HL-60/S4 (cell line): ENCODE measurements at regions not wholly inside any gene's neighbourhood (a gene's known extent, or its start where the extent isn't known, plus 50 kb on each side); places are given as distances from the start of the nearest gene placed in this dataset.
"Not testable (repeated sequence)": the region's sequence is repeated elsewhere in the genome, so short reads cannot be mapped to it uniquely, and the experiment has no call there.

Experiments used
- in situ Hi-C: fragments of 300-500 bp; cut with MboI; formaldehyde crosslinking; loops from 2 replicates; pipeline ENCODE4 v1.14.3; 2022; ENCODE audit warnings: low sequenced_read_pairs

DNA sequence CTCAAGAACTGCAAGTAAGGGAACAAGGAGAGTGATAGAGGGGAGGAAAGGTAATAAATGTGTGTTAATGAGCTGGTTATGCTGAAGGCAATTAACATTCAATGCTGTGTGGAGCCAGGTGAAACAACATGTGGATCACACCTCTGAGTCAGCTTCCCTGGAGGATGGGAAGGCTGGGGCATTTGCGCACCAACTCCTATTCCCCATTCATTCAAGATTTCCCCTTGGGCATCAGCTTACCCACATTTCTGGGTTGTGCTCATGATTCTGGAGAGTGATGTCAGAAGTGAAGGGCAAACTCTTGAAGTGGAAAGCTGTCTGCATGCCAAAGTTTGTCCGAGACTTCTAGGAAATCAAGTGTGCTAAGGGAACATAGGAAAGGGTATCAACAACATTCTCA is 461.4 kb downstream of the MID1IP1 start:
- in situ Hi-C loops = loop anchor here (25.0 kb wide), 1 partner anchor 175 kb away; no protein-coding TSS in a partner anchor

DNA sequence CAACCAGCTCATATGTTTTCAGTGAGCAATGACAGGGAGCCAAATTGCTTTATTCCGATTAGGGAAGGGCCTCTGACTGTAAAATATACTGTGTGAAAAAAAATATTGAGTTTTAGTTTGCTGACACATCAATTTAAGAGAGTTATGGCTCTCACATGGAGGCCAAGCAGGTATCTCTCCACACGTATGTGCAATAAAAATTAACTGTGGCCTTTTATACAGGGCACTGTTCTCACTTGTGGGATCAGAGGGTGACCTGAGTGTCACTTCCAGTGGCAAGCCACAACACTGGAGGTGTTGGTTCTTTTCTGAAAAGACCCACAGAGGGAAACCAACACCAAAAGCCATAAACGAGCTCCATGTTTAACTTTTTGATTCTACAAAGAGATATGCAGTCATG is 462.8 kb downstream of the MID1IP1 start:
- in situ Hi-C loops = loop anchor here (25.0 kb wide), 1 partner anchor 173 kb away; no protein-coding TSS in a partner anchor

DNA sequence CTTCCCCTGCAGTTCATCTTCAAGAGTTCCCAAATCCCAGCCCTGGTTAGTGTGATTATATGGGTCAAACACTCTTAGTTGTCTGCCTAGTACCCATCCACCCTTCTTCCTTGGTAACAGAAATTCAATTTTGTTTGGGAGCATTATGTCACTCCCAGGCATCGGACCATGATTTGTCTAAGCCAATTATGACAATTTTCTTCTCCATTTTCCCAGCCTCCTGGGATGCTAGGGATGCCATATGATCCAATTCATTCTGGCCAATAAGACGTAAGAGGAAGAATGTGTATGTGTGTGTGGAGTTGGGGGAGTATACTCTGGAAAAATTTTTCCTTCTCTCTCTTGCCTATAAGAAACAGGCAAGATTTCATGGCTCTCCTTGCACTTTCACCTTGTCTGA is 465.9 kb downstream of the MID1IP1 start:
- in situ Hi-C loops = loop anchor here (25.0 kb wide), 1 partner anchor 170 kb away; no protein-coding TSS in a partner anchor

DNA sequence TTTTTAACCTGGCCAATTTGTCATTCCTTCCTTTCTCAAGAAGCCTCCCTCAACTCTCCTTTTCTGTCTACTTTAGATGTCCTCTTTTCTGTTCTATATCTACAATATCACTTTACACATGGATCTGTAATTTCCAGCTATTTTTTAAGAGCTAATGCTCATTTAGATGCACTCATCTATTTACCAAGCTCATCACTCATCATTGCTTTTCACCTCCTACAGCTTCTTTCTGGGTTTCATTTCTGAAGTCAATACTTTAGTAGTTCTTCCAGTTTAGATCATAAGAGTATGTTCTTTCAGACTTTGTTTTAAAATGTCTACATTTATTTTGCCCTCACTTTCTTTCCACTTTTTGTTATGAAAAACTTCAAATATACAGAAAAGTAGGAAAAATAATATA is 466.9 kb downstream of the MID1IP1 start:
- in situ Hi-C loops = loop anchor here (25.0 kb wide), 1 partner anchor 169 kb away; no protein-coding TSS in a partner anchor

DNA sequence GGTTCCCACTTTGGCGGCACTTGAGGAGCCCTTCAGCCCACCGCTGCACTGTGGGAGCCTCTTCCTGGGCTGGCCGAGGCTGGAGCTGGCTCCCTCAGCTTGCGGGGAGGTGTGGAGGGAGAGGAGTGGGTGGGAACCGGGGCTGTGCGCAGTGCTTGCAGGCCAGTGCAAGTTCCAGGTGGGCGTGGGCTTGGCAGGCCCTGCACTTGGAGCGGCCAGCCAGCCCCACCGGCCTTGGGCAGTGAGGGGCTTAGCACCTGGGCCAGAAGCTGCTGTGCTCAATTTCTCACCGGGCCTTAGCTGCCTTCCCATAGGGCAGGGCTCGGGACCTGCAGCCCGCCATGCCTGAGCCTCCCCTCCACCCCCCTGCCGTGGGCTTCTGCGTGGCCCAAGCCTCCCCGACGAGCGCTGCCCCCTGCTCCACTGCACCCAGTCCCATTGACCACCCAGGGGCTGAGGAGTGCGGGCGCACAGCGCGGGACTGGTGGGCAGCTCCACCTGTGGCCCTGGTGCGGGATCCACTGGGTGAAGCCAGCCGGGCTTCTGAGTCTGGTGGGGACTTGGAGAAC is 474.3 kb downstream of the MID1IP1 start:
- in situ Hi-C loops = no loop called here

DNA sequence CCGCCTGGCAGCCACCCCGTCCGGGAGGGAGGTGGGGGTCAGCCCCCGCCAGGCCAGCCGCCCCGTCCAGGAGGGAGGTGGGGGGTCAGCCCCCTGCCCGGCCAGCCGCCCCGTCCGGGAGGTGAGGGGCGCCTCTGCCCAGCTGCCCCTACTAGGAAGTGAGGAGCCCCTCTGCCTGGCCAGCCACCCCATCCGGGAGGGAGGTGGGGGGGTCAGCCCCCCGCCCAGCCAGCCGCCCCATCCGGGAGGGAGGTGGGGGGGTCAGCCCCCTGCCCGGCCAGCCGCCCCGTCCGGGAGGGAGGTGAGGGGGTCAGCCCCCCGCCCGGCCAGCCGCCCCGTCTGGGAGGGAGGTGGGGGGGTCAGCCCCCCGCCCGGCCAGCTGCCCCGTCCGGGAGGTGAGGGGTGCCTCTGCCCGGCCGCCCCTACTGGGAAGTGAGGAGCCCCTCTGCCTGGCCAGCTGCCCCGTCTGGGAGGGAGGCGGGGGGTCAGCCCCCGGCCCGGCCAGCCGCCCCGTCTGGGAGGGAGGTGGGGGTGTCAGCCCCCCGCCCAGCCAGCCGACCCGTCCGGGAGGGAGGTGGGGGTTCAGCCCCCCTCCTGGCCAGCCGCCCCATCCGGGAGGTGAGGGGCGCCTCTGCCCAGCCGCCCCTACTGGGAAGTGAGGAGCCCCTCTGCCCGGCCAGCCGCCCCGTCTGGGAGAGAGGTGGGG is 476.6 kb downstream of the MID1IP1 start:
- in situ Hi-C loops = not testable (repeated sequence)

DNA sequence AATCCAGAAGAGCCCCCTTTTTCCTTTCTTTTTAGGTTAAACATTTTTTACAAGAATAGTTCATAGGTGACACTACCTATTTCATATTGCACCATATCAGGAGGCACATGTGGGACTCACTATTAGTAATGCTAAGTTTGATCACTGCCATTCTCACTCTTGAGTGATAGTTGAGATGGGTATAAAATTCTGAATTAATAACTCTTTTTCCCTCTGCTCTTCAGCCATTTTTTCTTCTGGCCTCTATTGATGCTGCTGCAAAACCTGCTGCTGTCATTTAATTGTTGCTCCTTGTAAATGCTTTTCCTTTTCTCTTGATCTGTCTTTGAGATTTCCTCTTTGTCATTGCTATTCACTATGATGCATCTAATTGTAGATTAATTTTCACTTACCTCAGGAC is 482.0 kb downstream of the MID1IP1 start:
- in situ Hi-C loops = no loop called here

DNA sequence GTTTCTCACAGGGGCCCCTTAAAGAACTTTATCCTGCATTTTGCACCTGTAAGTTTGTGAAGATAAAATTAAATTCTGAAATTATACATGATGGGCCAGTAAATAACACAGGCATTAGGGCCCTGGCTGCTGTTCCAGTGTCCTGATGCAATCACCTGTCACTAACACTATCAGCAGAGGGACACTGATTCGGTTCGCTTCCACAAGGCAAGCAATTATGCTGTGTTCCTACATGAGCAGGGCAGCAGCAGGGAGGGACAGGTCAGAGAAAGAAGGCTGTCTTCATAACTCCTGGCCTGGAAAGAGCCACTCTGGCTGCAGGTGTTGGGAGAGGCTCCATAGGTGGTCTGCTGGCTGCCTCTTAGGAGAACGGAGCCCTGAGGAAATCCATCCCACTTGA is 487.3 kb downstream of the MID1IP1 start:
- in situ Hi-C loops = no loop called here

DNA sequence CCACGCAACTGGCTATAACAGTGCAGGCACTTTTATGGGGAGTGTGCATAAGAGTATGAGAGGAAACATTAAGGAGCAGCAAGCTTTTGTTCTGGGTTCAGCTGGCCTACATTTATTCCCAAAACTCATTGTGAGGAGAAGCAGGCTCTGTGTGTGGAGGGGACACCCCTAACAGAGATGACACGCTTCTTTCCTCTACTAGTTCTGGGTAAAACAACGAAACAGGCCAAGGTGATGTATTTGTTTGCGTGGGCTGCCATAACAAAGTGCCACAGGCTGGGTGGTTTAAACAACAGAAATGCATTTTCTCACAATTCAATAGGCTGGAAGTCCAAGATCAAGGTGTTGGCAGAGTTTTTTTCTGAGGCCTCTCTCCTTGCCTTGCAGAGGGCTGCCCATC is 488.6 kb downstream of the MID1IP1 start:
- in situ Hi-C loops = no loop called here

DNA sequence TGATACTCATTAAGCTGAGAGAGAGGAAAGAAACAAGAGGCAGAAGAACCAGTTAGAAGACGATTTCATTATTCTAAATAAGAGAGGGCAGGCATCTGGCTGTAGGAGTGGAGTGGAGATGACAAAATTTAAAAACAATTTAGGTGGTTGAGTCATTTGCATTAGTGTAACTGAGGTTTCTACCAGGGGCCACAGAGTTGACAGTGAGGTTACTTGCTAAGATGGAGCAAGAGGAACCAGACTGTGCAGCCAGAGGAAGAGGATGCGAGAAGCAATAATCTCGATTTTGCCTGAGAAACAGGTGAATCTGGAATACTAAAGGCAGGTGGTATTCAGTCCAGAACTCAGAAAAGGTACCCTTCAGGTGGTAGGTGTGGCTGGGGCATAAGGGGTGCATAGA is 491.9 kb downstream of the MID1IP1 start:
- in situ Hi-C loops = no loop called here

DNA sequence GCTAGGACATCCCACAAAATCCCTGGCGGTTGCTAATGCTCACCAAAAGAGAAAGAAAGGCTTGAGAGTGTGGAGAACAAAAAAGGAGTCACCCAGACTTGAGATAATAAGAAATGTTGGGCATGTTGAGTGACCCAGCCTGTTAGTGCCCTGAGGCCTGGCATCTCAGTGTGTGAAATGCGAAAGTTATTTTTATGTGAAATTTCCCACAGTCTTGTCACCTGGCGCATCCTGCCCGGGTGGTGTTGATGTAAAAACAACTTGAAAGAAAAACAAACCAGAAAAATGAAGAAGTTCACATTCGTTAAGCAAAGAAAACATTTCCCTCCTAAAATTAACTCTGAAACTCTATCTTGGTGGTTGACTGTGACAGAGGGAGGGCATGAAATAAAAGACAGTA is 495.2 kb downstream of the MID1IP1 start:
- in situ Hi-C loops = no loop called here

DNA sequence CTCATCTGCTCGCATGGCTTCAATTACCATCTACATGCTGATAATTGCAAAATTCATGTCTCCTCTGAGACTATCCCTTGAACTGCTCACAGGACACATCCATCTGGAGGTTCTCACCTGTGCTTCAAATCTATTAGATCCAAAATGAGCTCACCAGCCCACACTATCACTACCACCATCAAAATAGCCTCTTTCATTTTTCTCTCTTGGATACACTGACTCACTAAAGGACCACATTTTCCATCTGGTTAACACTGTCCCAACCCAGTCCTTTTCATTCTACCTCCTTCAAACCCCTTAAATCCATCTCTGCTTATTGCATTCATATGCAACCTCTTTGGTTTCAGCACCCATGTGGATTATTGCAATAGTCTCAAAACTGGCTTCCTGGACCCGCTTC is 497.6 kb downstream of the MID1IP1 start:
- in situ Hi-C loops = no loop called here

DNA sequence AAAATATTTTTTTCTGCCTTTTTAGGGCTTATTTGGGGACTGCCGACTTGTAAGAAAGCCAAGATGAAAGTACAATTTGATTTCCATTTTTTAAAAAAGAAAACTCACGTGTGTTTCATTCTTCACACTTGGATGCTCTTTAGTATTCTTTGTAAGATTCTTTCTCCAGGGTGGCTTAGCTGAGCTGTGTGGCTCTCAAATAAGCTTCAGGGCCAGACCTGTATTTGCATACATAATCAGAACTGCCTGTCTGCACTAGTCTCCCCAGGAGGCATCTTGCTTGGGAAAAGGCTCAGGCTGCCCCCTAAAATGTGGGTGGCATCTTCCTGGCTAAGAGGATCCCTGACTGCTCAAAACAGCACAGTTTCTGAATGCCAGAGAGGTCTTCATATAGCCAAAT is 498.4 kb downstream of the MID1IP1 start:
- in situ Hi-C loops = no loop called here

DNA sequence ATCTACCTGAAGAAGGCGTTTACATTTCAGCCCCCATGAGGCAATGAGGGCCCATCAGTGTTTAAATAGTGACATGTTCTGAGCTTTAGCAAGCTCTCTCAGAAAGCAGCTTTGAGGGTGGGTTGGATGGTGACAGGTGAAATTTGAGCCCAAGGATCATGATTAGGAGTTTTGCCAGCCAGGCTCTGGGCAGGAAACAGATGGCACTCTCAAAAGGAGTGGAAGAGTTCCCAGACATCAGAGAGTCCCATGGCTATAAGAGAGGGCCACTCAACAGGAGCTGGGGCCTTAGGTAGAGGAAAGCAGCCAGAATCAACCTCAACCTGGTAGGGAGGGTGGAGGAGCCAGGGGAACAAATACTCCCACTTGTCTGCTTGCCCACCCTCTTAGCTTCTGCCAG is 499.8 kb downstream of the MID1IP1 start:
- in situ Hi-C loops = no loop called here

DNA sequence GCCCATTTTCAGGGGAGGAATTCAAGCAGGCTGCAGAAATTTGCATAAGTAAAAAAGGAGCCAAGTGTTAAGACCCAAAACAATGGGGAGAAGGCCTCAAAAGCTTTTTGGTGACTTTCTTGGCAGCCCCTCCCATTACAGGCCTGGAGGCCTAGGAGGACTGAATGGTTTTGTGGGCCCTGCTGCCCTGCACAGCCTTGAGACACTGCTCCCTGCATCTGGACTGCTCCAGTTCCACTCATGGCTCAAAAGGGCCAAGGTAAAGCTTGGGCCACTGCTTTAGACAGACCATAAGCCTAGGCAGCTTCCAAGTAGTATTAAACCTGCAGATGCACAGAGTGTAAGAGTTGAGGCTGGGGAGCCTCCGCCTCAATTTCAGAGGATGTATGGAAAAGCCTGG is 501.6 kb downstream of the MID1IP1 start:
- in situ Hi-C loops = no loop called here

DNA sequence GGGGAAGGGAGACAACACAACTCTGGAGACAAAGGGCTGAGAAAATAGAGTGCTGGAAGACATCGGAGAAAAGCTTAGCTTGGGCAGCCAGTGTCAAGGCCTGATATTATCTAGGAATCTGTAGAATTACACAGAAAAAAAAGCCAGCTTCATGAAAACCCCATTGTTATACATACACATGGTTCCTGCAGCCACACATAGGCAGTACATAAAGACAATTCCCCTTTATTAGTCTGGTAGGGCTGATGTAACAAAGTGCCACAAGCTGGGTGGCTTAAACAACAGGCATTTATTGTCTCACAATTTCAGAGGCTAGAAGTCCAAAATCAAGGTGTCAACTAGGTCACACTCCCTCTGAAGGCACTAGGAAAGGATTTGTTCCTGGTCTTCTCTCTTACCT is 503.5 kb downstream of the MID1IP1 start:
- in situ Hi-C loops = no loop called here

DNA sequence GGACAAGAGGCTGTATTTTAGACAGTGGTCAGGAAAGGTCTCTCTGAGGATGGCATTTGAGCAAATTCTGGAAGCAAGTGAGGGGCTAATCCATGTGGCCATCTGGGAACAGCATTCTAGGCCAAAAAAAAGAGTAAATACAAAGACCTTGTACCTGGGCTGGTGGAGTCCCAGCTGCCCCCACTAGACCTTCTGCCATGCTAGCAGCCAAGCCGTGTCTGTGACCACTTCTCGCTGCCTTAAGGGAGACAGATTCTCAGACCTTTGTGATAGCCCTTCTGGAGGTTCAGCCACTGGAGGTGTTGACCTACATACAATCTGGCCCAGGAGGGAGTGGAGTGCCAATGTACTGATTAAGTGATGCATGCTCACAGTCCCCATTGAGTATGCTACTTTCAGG is 506.2 kb downstream of the MID1IP1 start:
- in situ Hi-C loops = no loop called here

DNA sequence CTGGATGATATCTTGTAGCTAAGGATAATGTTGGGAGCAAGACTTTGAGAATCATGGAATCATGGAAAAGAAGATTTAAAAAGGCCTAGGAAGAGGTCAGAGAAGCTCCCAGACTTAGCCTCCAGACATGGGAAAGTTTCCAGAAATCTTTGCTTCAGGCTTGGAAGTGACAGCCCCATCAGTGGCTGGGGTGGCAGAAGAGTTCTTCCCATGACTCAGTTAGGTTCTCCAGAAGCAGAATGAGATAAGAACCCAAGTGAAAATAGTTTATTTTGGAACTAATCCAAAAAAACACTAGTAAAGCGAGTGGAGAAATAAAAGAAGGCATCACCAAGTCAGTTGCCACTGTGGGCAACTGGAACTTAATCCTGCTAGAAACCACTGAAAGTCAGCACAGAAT is 506.9 kb downstream of the MID1IP1 start:
- in situ Hi-C loops = no loop called here

DNA sequence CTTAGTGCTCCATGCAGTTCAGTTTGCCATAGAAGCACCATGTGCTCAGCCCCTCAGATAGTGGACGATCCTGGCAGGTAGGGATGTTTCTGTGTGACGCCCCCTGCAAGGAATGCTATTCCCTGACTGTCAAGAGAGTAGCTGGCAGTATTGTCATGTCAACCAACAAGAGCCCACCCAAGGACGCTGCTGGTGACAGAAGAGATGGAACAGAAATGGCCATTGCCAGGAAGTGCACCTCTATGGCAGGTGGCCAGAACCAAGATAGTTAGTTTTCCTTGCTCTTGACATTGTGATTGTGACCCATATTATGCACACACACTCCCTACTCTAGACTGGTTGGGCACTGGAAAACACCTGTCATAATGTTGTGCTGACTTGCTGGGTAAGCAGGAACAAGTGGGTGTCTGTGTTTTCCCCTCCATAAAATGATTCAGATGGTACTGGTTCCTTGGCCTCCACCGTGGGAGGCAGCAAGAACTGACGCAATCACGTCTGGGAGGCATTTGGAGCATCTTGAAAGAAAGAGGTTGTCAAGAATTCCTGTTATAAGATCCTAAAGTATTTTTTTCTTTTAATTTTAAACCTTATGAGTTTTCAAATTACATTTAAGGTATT is 507.9 kb downstream of the MID1IP1 start:
- in situ Hi-C loops = no loop called here

DNA sequence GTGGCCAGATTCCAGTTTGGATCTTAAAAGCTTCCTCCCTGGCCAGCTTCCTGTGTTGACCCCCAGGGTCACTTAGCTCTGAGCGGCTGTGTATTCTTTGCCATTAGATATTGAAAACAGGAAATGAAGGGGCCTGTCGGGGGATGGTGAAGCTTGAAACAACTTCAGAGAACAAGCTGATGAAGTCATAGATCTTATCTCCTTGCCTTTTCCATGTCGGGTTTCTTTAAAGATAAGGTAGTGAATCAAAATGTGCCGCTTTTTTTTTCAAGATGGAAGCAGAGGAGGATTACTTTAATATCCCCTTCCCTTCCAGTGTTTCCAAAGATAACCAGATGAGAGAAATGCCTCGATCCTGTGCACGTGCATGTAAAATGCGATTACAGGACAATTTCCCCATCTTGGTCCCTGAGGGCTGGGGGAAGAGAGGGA is 508.5 kb downstream of the MID1IP1 start:
- in situ Hi-C loops = no loop called here

DNA sequence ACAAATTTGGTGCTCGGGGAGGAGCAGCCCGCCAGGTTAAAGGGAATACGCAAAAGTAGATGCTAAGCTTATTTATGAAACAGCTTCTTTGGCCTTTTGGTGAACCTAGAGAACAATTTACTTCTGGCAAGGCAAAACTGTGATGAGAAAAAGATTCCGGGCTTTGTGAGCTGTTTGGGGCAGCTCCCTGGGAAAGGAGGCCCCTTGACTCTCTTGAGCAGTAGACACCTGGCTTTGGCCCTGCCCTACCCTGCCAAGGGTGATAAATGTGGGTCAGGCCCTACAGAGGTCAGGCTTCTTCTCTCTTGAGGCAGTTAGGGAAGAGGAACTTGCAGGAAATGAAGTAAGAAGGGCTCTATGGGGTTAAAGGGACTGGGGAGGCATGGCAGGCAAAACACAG is 509.6 kb downstream of the MID1IP1 start:
- in situ Hi-C loops = no loop called here

DNA sequence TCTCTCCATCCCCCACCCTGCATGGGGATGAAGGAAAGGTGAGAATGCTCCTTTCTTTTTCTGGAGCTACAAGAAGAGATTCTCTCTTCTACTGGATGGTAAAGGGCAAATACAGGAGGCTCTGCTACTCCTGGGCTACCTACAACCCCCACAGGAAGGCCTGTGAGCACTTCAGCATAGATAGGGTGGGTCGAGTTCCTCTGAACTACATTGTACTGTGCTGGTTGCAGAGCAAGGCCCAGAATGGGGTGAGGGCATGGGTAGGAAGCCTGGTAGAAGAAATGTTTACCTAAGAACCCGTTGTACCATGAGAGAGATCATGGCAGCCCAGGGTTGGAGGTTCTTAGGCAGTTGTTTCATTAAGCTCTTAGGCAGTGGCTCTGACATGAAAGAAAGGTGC is 510.4 kb downstream of the MID1IP1 start:
- in situ Hi-C loops = no loop called here
